Testis (tissue), 2 donors: ENCODE measurements at regions not wholly inside any gene's neighbourhood (a gene's known extent, or its start where the extent isn't known, plus 50 kb on each side); places are given as distances from the start of the nearest gene placed in this dataset.

Experiments
- CTCF ChIP-seq, 3 experiments: fragments of 450-650 bp in 2 of 3; fragments of 200-600 bp in 1 of 3; sonication (generic) in 1 of 3; IDR thresholded peaks; one replicate each; pipeline ENCODE4 v1.5.1; 2016 to 2019; ENCODE audit warnings: antibody characterized with exemption in 3 of 3, mild to moderate bottlenecking in 2 of 3, moderate library complexity in 1 of 3
- POLR2A ChIP-seq: fragments of 450-650 bp; IDR thresholded peaks from one replicate; pipeline ENCODE4 v1.6.1; 2017; ENCODE audit warnings: antibody characterized with exemption, mild to moderate bottlenecking, moderate library complexity

GRCh38 chr4:123898946-123899666 lies 502.5 kb downstream of the SPRY1 start:
- no peak for TF ChIP-seq CTCF (IDR thresholded peaks at IDR 0.05)
- TF ChIP-seq POLR2A = no peak
